SK-N-MC (cell line): ENCODE measurements at regions not wholly inside any gene's neighbourhood (a gene's known extent, or its start where the extent isn't known, plus 50 kb on each side); places are given as distances from the start of the nearest gene placed in this dataset.
A peak's percentile ranks its signal among the peaks of the same experiment; 100 is the strongest.
"Not testable (repeated sequence)": the region's sequence is repeated elsewhere in the genome, so short reads cannot be mapped to it uniquely, and the experiment has no call there.

Experiments used
- DNase-seq: peaks from one replicate; pipeline ENCODE4 v3.0.0-alpha.2; 2011; ENCODE audit warnings: low read depth, low spot score
- H3K27ac ChIP-seq: fragments of 200-600 bp; sonication (generic); 2 replicates; pipeline ENCODE4 v1.5.1; 2016; ENCODE audit warnings: mixed run types
- H3K36me3 ChIP-seq: fragments of 200-600 bp; sonication (generic); 2 replicates; pipeline ENCODE4 v1.6.1; 2017; ENCODE audit warnings: antibody characterized with exemption, low read length, mixed read lengths; ENCODE audit not compliant: insufficient read depth
- H3K4me3 ChIP-seq: fragments of 200-600 bp; sonication (generic); 2 replicates; pipeline ENCODE4 v1.5.1; 2016
- H3K9ac ChIP-seq: fragments of 200-600 bp; sonication (generic); 2 replicates; pipeline ENCODE4 v1.8.0; 2017; ENCODE audit warnings: mixed run types, mixed read lengths; ENCODE audit not compliant: insufficient read length
- H3K9me3 ChIP-seq: fragments of 200-600 bp; sonication (generic); 2 replicates; pipeline ENCODE4 v1.6.1; 2017; ENCODE audit warnings: low read depth, mild to moderate bottlenecking, antibody characterized with exemption, low read length, moderate library complexity, mixed read lengths
- EZH2 ChIP-seq: fragments of 200-600 bp; sonication (generic); IDR thresholded peaks from one replicate; pipeline ENCODE4 v1.6.1; 2017; ENCODE audit warnings: antibody characterized with exemption
- FOXP2 ChIP-seq: optimal IDR thresholded peaks from 2 replicates; pipeline ENCODE3; 2011; ENCODE audit warnings: mild to moderate bottlenecking, moderate library complexity; ENCODE audit not compliant: insufficient read depth; ENCODE audit errors: extremely low read length, control extremely low read depth
- POLR2AphosphoS5 ChIP-seq: IDR thresholded peaks from 2 replicates; pipeline ENCODE4 v1.6.1; 2012; ENCODE audit warnings: mild to moderate bottlenecking, low read depth, low read length, borderline replicate concordance

- H3K36me3 ChIP-seq, result no peaks in the 10 kb centered on the region
- no peak overlapping the region for H3K4me3 ChIP-seq
- TF ChIP-seq POLR2AphosphoS5, result no peak
- TF ChIP-seq EZH2, result no peak
- no peak for TF ChIP-seq FOXP2
- no peak overlapping the region for H3K27ac ChIP-seq
- DNase-seq, result no peak
- H3K9ac ChIP-seq, result no peak overlapping the region
- no peaks in the 10 kb centered on the region for H3K9me3 ChIP-seq
Observed at GRCh38 chr5:18534119-18534518, 899.9 kb downstream of the TAF11L14 start.

GRCh38 chr5:18535753-18536152 lies 901.5 kb downstream of the TAF11L14 start:
- H3K9me3 ChIP-seq, H3K27ac ChIP-seq, H3K4me3 ChIP-seq, H3K36me3 ChIP-seq, DNase-seq, H3K9ac ChIP-seq: not testable (repeated sequence)

GRCh38 chr5:18544421-18544820 lies 910.2 kb downstream of the TAF11L14 start:
- H3K9me3 ChIP-seq, result no peaks in the 10 kb centered on the region
- H3K27ac ChIP-seq, result no peak overlapping the region
- no peak for DNase-seq
- TF ChIP-seq POLR2AphosphoS5 (no peak), FOXP2 (no peak), EZH2 (no peak)
- H3K36me3 ChIP-seq, result no peaks in the 10 kb centered on the region
- no peak overlapping the region for H3K4me3 ChIP-seq
- H3K9ac ChIP-seq, result no peak overlapping the region

- Histone ChIP-seq H3K4me3 (no peak overlapping the region), H3K9me3 (no peaks in the 10 kb centered on the region), H3K9ac (no peak overlapping the region), H3K27ac (no peak overlapping the region), H3K36me3 (no peaks in the 10 kb centered on the region)
- TF ChIP-seq FOXP2 (no peak), POLR2AphosphoS5 (no peak), EZH2 (no peak)
- DNase-seq, result no peak
Observed at GRCh38 chr5:18546591-18546990, 912.3 kb downstream of the TAF11L14 start.

- no peak for TF ChIP-seq EZH2
- no peak for TF ChIP-seq FOXP2
- no peak for TF ChIP-seq POLR2AphosphoS5
- no peak overlapping the region for H3K4me3 ChIP-seq
- H3K9ac ChIP-seq, result no peak overlapping the region
- no peaks in the 10 kb centered on the region for H3K36me3 ChIP-seq
- H3K27ac ChIP-seq, result no peak overlapping the region
- H3K9me3 ChIP-seq, result no peaks in the 10 kb centered on the region
- no peak for DNase-seq
Observed at GRCh38 chr5:18551716-18552115, 917.5 kb downstream of the TAF11L14 start.

GRCh38 chr5:18553269-18553668 lies 919.0 kb downstream of the TAF11L14 start:
- H3K27ac ChIP-seq, result no peak overlapping the region
- DNase-seq, result peak; percentile 2

GRCh38 chr5:18560602-18561001 lies 926.3 kb downstream of the TAF11L14 start:
- Histone ChIP-seq H3K27ac (no peak overlapping the region), H3K9ac (no peak overlapping the region), H3K4me3 (no peak overlapping the region), H3K9me3 (no peaks in the 10 kb centered on the region), H3K36me3 (no peaks in the 10 kb centered on the region)
- no peak for TF ChIP-seq FOXP2
- no peak for TF ChIP-seq EZH2
- no peak for TF ChIP-seq POLR2AphosphoS5
- DNase-seq, result no peak

More at GRCh38 chr5:18553269-18553668, 919.0 kb downstream of the TAF11L14 start:
- Histone ChIP-seq H3K9me3 (no peaks in the 10 kb centered on the region), H3K4me3 (no peak overlapping the region), H3K36me3 (no peaks in the 10 kb centered on the region), H3K9ac (no peak overlapping the region)
- TF ChIP-seq POLR2AphosphoS5 (no peak), FOXP2 (no peak), EZH2 (no peak)

GRCh38 chr5:18563853-18564252 lies 929.6 kb downstream of the TAF11L14 start:
- Histone ChIP-seq H3K9ac (no peak overlapping the region), H3K36me3 (no peaks in the 10 kb centered on the region), H3K27ac (no peak overlapping the region), H3K9me3 (no peaks in the 10 kb centered on the region), H3K4me3 (no peak overlapping the region)
- TF ChIP-seq FOXP2 (no peak), POLR2AphosphoS5 (no peak), EZH2 (no peak)
- no peak for DNase-seq

- no peaks in the 10 kb centered on the region for H3K9me3 ChIP-seq
- TF ChIP-seq POLR2AphosphoS5 (no peak), FOXP2 (no peak), EZH2 (no peak)
- DNase-seq, result no peak
- no peaks in the 10 kb centered on the region for H3K36me3 ChIP-seq
- no peak overlapping the region for H3K27ac ChIP-seq
- no peak overlapping the region for H3K9ac ChIP-seq
- H3K4me3 ChIP-seq, result no peak overlapping the region
Observed at GRCh38 chr5:18566671-18567070, 932.4 kb downstream of the TAF11L14 start.
